Nephron progenitor cell (in vitro differentiated cells): ENCODE measurements at regions not wholly inside any gene's neighbourhood (a gene's known extent, or its start where the extent isn't known, plus 50 kb on each side); places are given as distances from the start of the nearest gene placed in this dataset.
"Not testable (repeated sequence)": the region's sequence is repeated elsewhere in the genome, so short reads cannot be mapped to it uniquely, and the experiment has no call there.

Experiments
- DNase-seq: peaks from one replicate; pipeline ENCODE4 v3.0.0; 2021
- H3K27ac Mint-ChIP-seq: 2 replicates; pipeline ENCODE4 v1.8.0; 2021; ENCODE audit warnings: mild to moderate bottlenecking, moderate library complexity, mixed read lengths
- H3K27me3 Mint-ChIP-seq: 2 replicates; pipeline ENCODE4 v1.8.0; 2021; ENCODE audit warnings: mild to moderate bottlenecking, low read depth, mixed read lengths; ENCODE audit not compliant: poor library complexity
- H3K36me3 Mint-ChIP-seq: 2 replicates; pipeline ENCODE4 v1.8.0; 2021; ENCODE audit warnings: low read depth, mixed read lengths
- H3K4me1 Mint-ChIP-seq: 2 replicates; pipeline ENCODE4 v1.8.0; 2021; ENCODE audit warnings: mixed read lengths
- H3K4me3 Mint-ChIP-seq: 2 replicates; pipeline ENCODE4 v1.8.0; 2021; ENCODE audit warnings: mild to moderate bottlenecking, moderate library complexity, mixed read lengths
- H3K9me3 Mint-ChIP-seq: 2 replicates; pipeline ENCODE4 v1.8.0; 2021; ENCODE audit warnings: mild to moderate bottlenecking, moderate library complexity, mixed read lengths
- CTCF ChIP-seq: fragments of 200-600 bp; sonication (generic); IDR thresholded peaks from 2 replicates; pipeline ENCODE4 v1.5.0; 2021; ENCODE audit warnings: antibody characterized with exemption

GRCh38 chr14:85186082-85186481 lies 343.9 kb upstream of the FLRT2 start:
- TF ChIP-seq CTCF: no peak
- Mint-ChIP-seq H3K4me1 (peaks cover 15% of the 10 kb centered on the region), H3K36me3 (no peaks in the 10 kb centered on the region), H3K27me3 (no peaks in the 10 kb centered on the region), H3K4me3 (no peak overlapping the region), H3K27ac (peak overlapping the region; percentile 40), H3K9me3 (no peaks in the 10 kb centered on the region)
- DNase-seq: no peak

GRCh38 chr14:85187521-85187920 lies 342.4 kb upstream of the FLRT2 start:
- TF ChIP-seq CTCF: no peak
- Mint-ChIP-seq H3K36me3 (no peaks in the 10 kb centered on the region), H3K4me3 (no peak overlapping the region), H3K4me1 (peaks cover 7% of the 10 kb centered on the region), H3K27me3 (peaks cover 4% of the 10 kb centered on the region), H3K9me3 (no peaks in the 10 kb centered on the region), H3K27ac (no peak overlapping the region)
- DNase-seq: no peak

- H3K36me3 Mint-ChIP-seq: no peaks in the 10 kb centered on the region
- DNase-seq: no peak
- TF ChIP-seq CTCF: no peak
- H3K4me3 Mint-ChIP-seq: no peak overlapping the region
- no peaks in the 10 kb centered on the region for H3K9me3 Mint-ChIP-seq
- H3K27ac Mint-ChIP-seq: no peak overlapping the region
- peaks cover 4% of the 10 kb centered on the region for H3K27me3 Mint-ChIP-seq
- H3K4me1 Mint-ChIP-seq: peaks cover 7% of the 10 kb centered on the region
These were observed 341.1 kb upstream of the FLRT2 start for GRCh38 chr14:85188836-85189235.

GRCh38 chr14:85189253-85189652 lies 340.7 kb upstream of the FLRT2 start:
- not testable (repeated sequence) for H3K9me3 Mint-ChIP-seq, H3K4me3 Mint-ChIP-seq, H3K4me1 Mint-ChIP-seq, H3K27me3 Mint-ChIP-seq, H3K36me3 Mint-ChIP-seq, DNase-seq, H3K27ac Mint-ChIP-seq

GRCh38 chr14:85190251-85190650 lies 339.7 kb upstream of the FLRT2 start:
- Mint-ChIP-seq H3K4me1 (peaks cover 7% of the 10 kb centered on the region), H3K9me3 (no peaks in the 10 kb centered on the region), H3K4me3 (no peak overlapping the region), H3K27ac (no peak overlapping the region), H3K36me3 (no peaks in the 10 kb centered on the region), H3K27me3 (peaks cover 8% of the 10 kb centered on the region)
- no peak for DNase-seq
- TF ChIP-seq CTCF: no peak

- no peak overlapping the region for H3K4me3 Mint-ChIP-seq
- no peaks in the 10 kb centered on the region for H3K36me3 Mint-ChIP-seq
- H3K27ac Mint-ChIP-seq: no peak overlapping the region
- no peak for TF ChIP-seq CTCF
- DNase-seq: no peak
- H3K9me3 Mint-ChIP-seq: no peaks in the 10 kb centered on the region
- H3K27me3 Mint-ChIP-seq: peaks cover 9% of the 10 kb centered on the region
- no peaks in the 10 kb centered on the region for H3K4me1 Mint-ChIP-seq
These were observed 338.0 kb upstream of the FLRT2 start for GRCh38 chr14:85191986-85192385.
